ENCODE measurements at regions not wholly inside any gene's neighbourhood (a gene's known extent, or its start where the extent isn't known, plus 50 kb on each side); places are given as distances from the start of the nearest gene placed in this dataset.

- TF ChIP-seq, protein P1, sequence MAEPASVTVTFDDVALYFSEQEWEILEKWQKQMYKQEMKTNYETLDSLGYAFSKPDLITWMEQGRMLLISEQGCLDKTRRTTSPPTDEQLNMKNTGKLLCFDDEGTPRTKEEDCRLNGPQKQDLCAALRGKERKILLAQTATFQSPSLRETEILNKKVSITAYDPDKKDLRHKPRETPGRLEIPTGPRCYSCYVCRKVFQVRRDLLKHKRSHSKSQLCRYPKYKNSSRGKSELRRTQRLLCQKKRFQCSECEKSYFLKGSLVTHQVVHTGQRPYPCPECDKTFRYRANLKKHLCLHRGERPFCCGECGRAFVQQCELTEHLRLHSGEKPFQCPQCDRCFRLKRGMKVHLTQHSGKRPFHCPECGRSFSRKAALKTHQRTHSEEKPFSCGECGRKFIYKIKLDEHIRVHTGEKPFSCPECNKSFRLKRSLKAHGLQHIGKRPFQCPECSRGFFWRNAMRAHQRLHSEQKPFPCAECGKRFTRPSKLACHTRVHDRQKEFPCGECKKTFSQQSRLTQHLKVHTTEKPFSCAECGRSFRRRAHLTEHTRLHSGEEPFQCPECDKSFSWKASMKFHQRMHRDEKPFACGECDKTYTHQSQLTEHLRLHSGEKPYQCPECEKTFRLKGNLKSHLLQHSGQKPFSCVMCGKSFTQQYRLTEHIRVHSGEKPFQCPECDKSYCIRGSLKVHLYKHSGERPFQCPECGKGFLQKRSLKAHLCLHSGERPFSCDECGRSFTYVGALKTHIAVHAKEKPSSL (CRISPR knock-in tag; conservative IDR thresholded peaks at IDR 0.05) = no peak
- TF ChIP-seq ZNF281 (CRISPR knock-in tag; IDR thresholded peaks at IDR 0.05) (no peak), TEAD1 (CRISPR knock-in tag; IDR thresholded peaks at IDR 0.05) (no peak), JAZF1 (CRISPR knock-in tag; IDR thresholded peaks at IDR 0.05) (no peak)
- TF ChIP-seq, protein P2, sequence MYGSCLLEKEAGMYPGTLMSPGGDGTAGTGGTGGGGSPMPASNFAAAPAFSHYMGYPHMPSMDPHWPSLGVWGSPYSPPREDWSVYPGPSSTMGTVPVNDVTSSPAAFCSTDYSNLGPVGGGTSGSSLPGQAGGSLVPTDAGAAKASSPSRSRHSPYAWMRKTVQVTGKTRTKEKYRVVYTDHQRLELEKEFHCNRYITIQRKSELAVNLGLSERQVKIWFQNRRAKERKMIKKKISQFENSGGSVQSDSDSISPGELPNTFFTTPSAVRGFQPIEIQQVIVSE (CRISPR knock-in tag; IDR thresholded peaks at IDR 0.05; ENCODE audit: borderline replicate concordance) = no peak
- TF ChIP-seq, protein P3, sequence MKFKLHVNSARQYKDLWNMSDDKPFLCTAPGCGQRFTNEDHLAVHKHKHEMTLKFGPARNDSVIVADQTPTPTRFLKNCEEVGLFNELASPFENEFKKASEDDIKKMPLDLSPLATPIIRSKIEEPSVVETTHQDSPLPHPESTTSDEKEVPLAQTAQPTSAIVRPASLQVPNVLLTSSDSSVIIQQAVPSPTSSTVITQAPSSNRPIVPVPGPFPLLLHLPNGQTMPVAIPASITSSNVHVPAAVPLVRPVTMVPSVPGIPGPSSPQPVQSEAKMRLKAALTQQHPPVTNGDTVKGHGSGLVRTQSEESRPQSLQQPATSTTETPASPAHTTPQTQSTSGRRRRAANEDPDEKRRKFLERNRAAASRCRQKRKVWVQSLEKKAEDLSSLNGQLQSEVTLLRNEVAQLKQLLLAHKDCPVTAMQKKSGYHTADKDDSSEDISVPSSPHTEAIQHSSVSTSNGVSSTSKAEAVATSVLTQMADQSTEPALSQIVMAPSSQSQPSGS (CRISPR knock-in tag; IDR thresholded peaks at IDR 0.05; ENCODE audit: borderline replicate concordance, low read depth) = no peak
- TF ChIP-seq, protein P4, sequence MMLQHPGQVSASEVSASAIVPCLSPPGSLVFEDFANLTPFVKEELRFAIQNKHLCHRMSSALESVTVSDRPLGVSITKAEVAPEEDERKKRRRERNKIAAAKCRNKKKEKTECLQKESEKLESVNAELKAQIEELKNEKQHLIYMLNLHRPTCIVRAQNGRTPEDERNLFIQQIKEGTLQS (CRISPR knock-in tag; conservative IDR thresholded peaks at IDR 0.05) = no peak
- TF ChIP-seq, protein P5, sequence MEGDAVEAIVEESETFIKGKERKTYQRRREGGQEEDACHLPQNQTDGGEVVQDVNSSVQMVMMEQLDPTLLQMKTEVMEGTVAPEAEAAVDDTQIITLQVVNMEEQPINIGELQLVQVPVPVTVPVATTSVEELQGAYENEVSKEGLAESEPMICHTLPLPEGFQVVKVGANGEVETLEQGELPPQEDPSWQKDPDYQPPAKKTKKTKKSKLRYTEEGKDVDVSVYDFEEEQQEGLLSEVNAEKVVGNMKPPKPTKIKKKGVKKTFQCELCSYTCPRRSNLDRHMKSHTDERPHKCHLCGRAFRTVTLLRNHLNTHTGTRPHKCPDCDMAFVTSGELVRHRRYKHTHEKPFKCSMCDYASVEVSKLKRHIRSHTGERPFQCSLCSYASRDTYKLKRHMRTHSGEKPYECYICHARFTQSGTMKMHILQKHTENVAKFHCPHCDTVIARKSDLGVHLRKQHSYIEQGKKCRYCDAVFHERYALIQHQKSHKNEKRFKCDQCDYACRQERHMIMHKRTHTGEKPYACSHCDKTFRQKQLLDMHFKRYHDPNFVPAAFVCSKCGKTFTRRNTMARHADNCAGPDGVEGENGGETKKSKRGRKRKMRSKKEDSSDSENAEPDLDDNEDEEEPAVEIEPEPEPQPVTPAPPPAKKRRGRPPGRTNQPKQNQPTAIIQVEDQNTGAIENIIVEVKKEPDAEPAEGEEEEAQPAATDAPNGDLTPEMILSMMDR (IDR thresholded peaks at IDR 0.05) = no peak
Measured at GRCh38 chr13:90238413-90238812, 1109.1 kb upstream of the MIR17HG start (continued).

DNA sequence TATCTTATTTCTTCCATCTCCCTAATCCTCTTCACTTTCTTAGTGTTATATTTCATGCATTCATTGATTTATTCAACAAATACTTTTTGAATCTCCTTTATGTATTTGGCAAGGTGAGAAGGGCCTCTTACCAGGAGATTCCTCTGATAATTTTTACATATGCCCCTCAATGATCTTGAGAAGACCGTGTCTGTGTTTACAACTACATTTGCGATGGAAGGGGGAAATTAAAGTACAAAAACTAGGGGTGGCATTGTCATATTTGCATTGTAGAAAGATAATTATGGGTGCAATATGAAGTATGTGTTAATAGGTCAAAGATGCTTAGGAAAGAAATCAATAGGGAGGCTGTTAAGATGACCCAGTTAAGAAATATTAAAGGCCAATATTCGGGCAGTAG is 1108.4 kb upstream of the MIR17HG start:
- H3K4me3 Mint-ChIP-seq = no peak overlapping the region
- H3K9me3 Mint-ChIP-seq = no peaks in the 10 kb centered on the region
- CTCF ChIA-PET = no interaction called here
- no peaks in the 10 kb centered on the region for H3K27me3 Mint-ChIP-seq (ENCODE audit: low read depth)
- POLR2A ChIA-PET = no interaction called here
- no peaks in the 10 kb centered on the region for H3K36me3 Mint-ChIP-seq
- ATAC-seq = no peak
- H3K27ac Mint-ChIP-seq = no peak overlapping the region
- DNase-seq (ENCODE audit: low spot score) = no peak
- peaks cover 12% of the 10 kb centered on the region for H3K4me1 Mint-ChIP-seq
- TF ChIP-seq GTF2I (CRISPR knock-in tag; conservative IDR thresholded peaks at IDR 0.05) = no peak
- no peak for TF ChIP-seq USF1 (CRISPR knock-in tag; IDR thresholded peaks at IDR 0.05)
- no peak for TF ChIP-seq AFF4 (CRISPR knock-in tag; IDR thresholded peaks at IDR 0.05; ENCODE audit: borderline replicate concordance)
- no peak for TF ChIP-seq GRHL2 (CRISPR knock-in tag; IDR thresholded peaks at IDR 0.05; ENCODE audit: insufficient replicate concordance, severe bottlenecking)
- no peak for TF ChIP-seq CREM (CRISPR knock-in tag; IDR thresholded peaks at IDR 0.05)
- TF ChIP-seq, protein P6, sequence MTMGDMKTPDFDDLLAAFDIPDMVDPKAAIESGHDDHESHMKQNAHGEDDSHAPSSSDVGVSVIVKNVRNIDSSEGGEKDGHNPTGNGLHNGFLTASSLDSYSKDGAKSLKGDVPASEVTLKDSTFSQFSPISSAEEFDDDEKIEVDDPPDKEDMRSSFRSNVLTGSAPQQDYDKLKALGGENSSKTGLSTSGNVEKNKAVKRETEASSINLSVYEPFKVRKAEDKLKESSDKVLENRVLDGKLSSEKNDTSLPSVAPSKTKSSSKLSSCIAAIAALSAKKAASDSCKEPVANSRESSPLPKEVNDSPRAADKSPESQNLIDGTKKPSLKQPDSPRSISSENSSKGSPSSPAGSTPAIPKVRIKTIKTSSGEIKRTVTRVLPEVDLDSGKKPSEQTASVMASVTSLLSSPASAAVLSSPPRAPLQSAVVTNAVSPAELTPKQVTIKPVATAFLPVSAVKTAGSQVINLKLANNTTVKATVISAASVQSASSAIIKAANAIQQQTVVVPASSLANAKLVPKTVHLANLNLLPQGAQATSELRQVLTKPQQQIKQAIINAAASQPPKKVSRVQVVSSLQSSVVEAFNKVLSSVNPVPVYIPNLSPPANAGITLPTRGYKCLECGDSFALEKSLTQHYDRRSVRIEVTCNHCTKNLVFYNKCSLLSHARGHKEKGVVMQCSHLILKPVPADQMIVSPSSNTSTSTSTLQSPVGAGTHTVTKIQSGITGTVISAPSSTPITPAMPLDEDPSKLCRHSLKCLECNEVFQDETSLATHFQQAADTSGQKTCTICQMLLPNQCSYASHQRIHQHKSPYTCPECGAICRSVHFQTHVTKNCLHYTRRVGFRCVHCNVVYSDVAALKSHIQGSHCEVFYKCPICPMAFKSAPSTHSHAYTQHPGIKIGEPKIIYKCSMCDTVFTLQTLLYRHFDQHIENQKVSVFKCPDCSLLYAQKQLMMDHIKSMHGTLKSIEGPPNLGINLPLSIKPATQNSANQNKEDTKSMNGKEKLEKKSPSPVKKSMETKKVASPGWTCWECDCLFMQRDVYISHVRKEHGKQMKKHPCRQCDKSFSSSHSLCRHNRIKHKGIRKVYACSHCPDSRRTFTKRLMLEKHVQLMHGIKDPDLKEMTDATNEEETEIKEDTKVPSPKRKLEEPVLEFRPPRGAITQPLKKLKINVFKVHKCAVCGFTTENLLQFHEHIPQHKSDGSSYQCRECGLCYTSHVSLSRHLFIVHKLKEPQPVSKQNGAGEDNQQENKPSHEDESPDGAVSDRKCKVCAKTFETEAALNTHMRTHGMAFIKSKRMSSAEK (CRISPR knock-in tag; IDR thresholded peaks at IDR 0.05; ENCODE audit: borderline replicate concordance) = no peak
- no peak for TF ChIP-seq ETV6 (CRISPR knock-in tag; IDR thresholded peaks at IDR 0.05)
- TF ChIP-seq MAX (CRISPR knock-in tag; IDR thresholded peaks at IDR 0.05) = no peak
- TF ChIP-seq SMAD4 (CRISPR knock-in tag; IDR thresholded peaks at IDR 0.05) = no peak
